ENCODE measurements at regions not wholly inside any gene's neighbourhood (a gene's known extent, or its start where the extent isn't known, plus 50 kb on each side); places are given as distances from the start of the nearest gene placed in this dataset.

- Mint-ChIP-seq H3K4me3 (no peak overlapping the region; a peak in 2 of 5 replicates), H3K36me3 (ENCODE audit: insufficient read depth in 1 of 3, low read depth in 3 of 3) (peaks cover 8 to 19% (median 16%) of the 10 kb centered on the region in 3 experiments; a peak in 6 of 7 replicates), H3K9me3 (no peaks in the 10 kb centered on the region), H3K27ac (no peak overlapping the region; a peak in 2 of 7 replicates), H3K27me3 (ENCODE audit: low read depth) (no peaks in the 10 kb centered on the region), H3K4me1 (peaks cover 50 to 55% of the 10 kb centered on the region in 2 experiments)
- no peaks in the 10 kb centered on the region for H3K27me3 ChIP-seq (ENCODE audit: insufficient read depth, low read length)
- H3K9me3 ChIP-seq (ENCODE audit: control insufficient read depth, low read depth, low read length) = no peaks in the 10 kb centered on the region
- H2BK12ac ChIP-seq (ENCODE audit: insufficient read length, low read depth, low read length) = no peak overlapping the region
- H3K4me1 ChIP-seq (ENCODE audit: insufficient read depth, low read length) = no peaks in the 10 kb centered on the region; the same call in 1 of the 2 replicates
- H4K5ac ChIP-seq (ENCODE audit: insufficient read length, low read depth, low read length) = no peak overlapping the region
- H4K20me1 ChIP-seq (ENCODE audit: control insufficient read depth, insufficient read depth, insufficient read length) = no peaks in the 10 kb centered on the region
- H2BK5ac ChIP-seq (ENCODE audit: insufficient read length, low read length) = no peak overlapping the region
- no peak overlapping the region for H3K9ac ChIP-seq (ENCODE audit: extremely low read depth, insufficient read length, low read length)
- H3K23me2 ChIP-seq (ENCODE audit: insufficient read length, low read depth, low read length, poor library complexity, severe bottlenecking) = peaks cover 3% of the 10 kb centered on the region
- H2BK120ac ChIP-seq (ENCODE audit: low read depth, low read length, poor library complexity, severe bottlenecking) = no peak overlapping the region
- no peak overlapping the region for H2BK15ac ChIP-seq (ENCODE audit: low read depth, low read length)
- no peak overlapping the region for H2BK20ac ChIP-seq (ENCODE audit: low read depth, low read length, poor library complexity, severe bottlenecking)
- H3T11ph ChIP-seq (ENCODE audit: low read length) = no peak overlapping the region
- no peak for TF ChIP-seq CTCF (conservative IDR thresholded peaks at IDR 0.05)
- H3K4me2 ChIP-seq (ENCODE audit: insufficient read depth, insufficient read length, low read length) = peak overlapping the region; percentile 8
- no peaks in the 10 kb centered on the region; the same call in 1 of the 2 replicates for H3K79me2 ChIP-seq (ENCODE audit: insufficient read depth, low read length)
- H3K18ac ChIP-seq (ENCODE audit: insufficient read length, low read depth, low read length) = no peak overlapping the region
- no peaks in the 10 kb centered on the region for H3K79me1 ChIP-seq (ENCODE audit: insufficient read depth, low read depth, low read length, poor library complexity, severe bottlenecking)
- H3K23ac ChIP-seq (ENCODE audit: insufficient read length, low read depth, low read length) = no peak overlapping the region
- H2AK5ac ChIP-seq (ENCODE audit: insufficient read length, low read length) = no peak overlapping the region
- no peak overlapping the region for H3K4ac ChIP-seq (ENCODE audit: low read depth, low read length)
- no peak overlapping the region for H2AFZ ChIP-seq (ENCODE audit: low read length)
- H4K8ac ChIP-seq (replicated peaks; ENCODE audit: insufficient read length, low read depth, low read length) = no peak overlapping the region
- peak overlapping the region; percentile 73 for H3K27ac ChIP-seq (ENCODE audit: insufficient read length, low read depth, low read length)
- no peak overlapping the region for H4K91ac ChIP-seq (ENCODE audit: insufficient read length, low read depth, low read length)
- DNase-seq = no peak
- no peak overlapping the region for H3K56ac ChIP-seq (ENCODE audit: insufficient read length, low read depth, low read length)
- H3K14ac ChIP-seq (ENCODE audit: insufficient read depth, low read length) = no peak overlapping the region
Measured at GRCh38 chr1:38430949-38431348, 384.4 kb upstream of the POU3F1 start.

Data from H9 (cell line).